CD4-positive, CD25-positive, alpha-beta regulatory T cell (primary cell): ENCODE measurements at regions not wholly inside any gene's neighbourhood (a gene's known extent, or its start where the extent isn't known, plus 50 kb on each side); places are given as distances from the start of the nearest gene placed in this dataset.
"Not testable (repeated sequence)": the region's sequence is repeated elsewhere in the genome, so short reads cannot be mapped to it uniquely, and the experiment has no call there.

ENCODE experiments used
- ATAC-seq, 2 donors: fragments of 150-1000 bp; cut with Tn5 transposase; one replicate each; pipeline ENCODE4 v1.10.0; 2021; ENCODE audit warnings: low read depth in 2 of 2, moderate number of reproducible peaks in 2 of 2, moderate library complexity in 1 of 2
- DNase-seq, 3 donors: peaks; one replicate each; pipeline versions ENCODE4 v3.0.0 to v3.0.0-alpha.2; 2012 to 2022; ENCODE audit warnings: mixed read lengths in 1 of 3
- H3K27ac ChIP-seq: one replicate; pipeline ENCODE4 v1.7.0; 2013; ENCODE audit warnings: mild to moderate bottlenecking, low read length; ENCODE audit not compliant: insufficient read depth, poor library complexity, severe bottlenecking
- H3K27me3 ChIP-seq: one replicate; pipeline ENCODE4 v1.7.0; 2013; ENCODE audit warnings: low read length; ENCODE audit not compliant: control insufficient read depth, insufficient read depth
- H3K36me3 ChIP-seq: one replicate; pipeline ENCODE4 v1.7.0; 2013; ENCODE audit warnings: mild to moderate bottlenecking, low read length, moderate library complexity; ENCODE audit not compliant: control insufficient read depth, insufficient read depth
- H3K4me1 ChIP-seq: 2 replicates; pipeline ENCODE4 v1.7.0; 2013; ENCODE audit warnings: mild to moderate bottlenecking, low read length; ENCODE audit not compliant: insufficient read depth, control insufficient read depth, poor library complexity, severe bottlenecking
- H3K4me3 ChIP-seq: one replicate; pipeline ENCODE4 v1.7.0; 2013; ENCODE audit warnings: low read depth, mild to moderate bottlenecking, low read length, moderate library complexity
- H3K9me3 ChIP-seq, 2 experiments: 1 replicate in 1 of 2; 2 replicates in 1 of 2; pipeline ENCODE4 v1.7.0; 2013; ENCODE audit warnings: low read length in 2 of 2, mild to moderate bottlenecking in 1 of 2, moderate library complexity in 1 of 2; ENCODE audit not compliant: control insufficient read depth in 2 of 2
- H3K27ac Mint-ChIP-seq, 3 donors: one replicate each; pipeline ENCODE4 v1.8.0; 2020 to 2022; ENCODE audit warnings: mild to moderate bottlenecking in 3 of 3, mixed read lengths in 3 of 3, moderate library complexity in 2 of 3
- H3K27me3 Mint-ChIP-seq: one replicate; pipeline ENCODE4 v1.8.0; 2022; ENCODE audit warnings: mild to moderate bottlenecking, mixed read lengths
- H3K36me3 Mint-ChIP-seq: one replicate; pipeline ENCODE4 v1.8.0; 2020; ENCODE audit warnings: mixed read lengths
- H3K4me1 Mint-ChIP-seq, 4 donors: one replicate each; pipeline ENCODE4 v1.8.0; 2020 to 2022; ENCODE audit warnings: mixed read lengths in 4 of 4, mild to moderate bottlenecking in 1 of 4
- H3K4me3 Mint-ChIP-seq, 4 donors: one replicate each; pipeline ENCODE4 v1.8.0; 2020 to 2022; ENCODE audit warnings: mild to moderate bottlenecking in 4 of 4, mixed read lengths in 4 of 4, moderate library complexity in 3 of 4
- H3K9me3 Mint-ChIP-seq, 7 donors: one replicate each; pipeline ENCODE4 v1.8.0; 2020 to 2022; ENCODE audit warnings: mixed read lengths in 7 of 7, mild to moderate bottlenecking in 3 of 7, moderate library complexity in 2 of 7

GRCh38 chr18:60918862-60919261, 414.4 kb upstream of the CDH20 start:
- H3K36me3 ChIP-seq, H3K27me3 ChIP-seq, DNase-seq, H3K4me3 Mint-ChIP-seq, ATAC-seq, H3K36me3 Mint-ChIP-seq, H3K4me1 ChIP-seq, H3K4me1 Mint-ChIP-seq, H3K9me3 Mint-ChIP-seq, H3K27me3 Mint-ChIP-seq, H3K27ac Mint-ChIP-seq, H3K27ac ChIP-seq, H3K4me3 ChIP-seq, H3K9me3 ChIP-seq: not testable (repeated sequence)

DNA sequence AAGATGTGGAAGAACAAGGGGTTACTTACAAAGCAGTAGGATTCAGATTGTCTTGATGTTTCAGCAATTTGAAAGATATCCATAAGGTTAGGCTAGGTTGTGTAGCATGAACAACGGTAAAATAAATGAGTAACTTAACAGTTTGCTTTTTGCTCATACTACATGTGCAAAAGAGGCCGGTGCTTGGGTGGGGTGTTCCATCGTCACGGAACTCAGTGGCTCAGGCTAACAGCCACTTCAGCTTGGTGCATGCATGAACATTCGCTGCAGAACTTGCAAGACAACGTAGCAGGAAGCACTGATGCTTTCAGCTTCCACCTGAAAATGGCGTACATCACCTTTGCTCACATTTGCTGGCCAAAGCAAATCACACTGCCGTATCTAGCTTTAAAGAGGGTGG, 407.3 kb upstream of the CDH20 start:
- H3K4me1 Mint-ChIP-seq, result no peaks in the 10 kb centered on the region
- no peaks in the 10 kb centered on the region for H3K36me3 Mint-ChIP-seq
- H3K9me3 Mint-ChIP-seq, result peaks cover 0 to 24% (median 6%) of the 10 kb centered on the region in 7 donors
- no peak overlapping the region for H3K27ac ChIP-seq
- no peaks in the 10 kb centered on the region for H3K27me3 Mint-ChIP-seq
- DNase-seq (no peak), ATAC-seq (no peak)
- no peak overlapping the region for H3K27ac Mint-ChIP-seq
- H3K9me3 ChIP-seq, result peaks cover 0 to 2% of the 10 kb centered on the region in 2 experiments
- H3K4me1 ChIP-seq, result no peaks in the 10 kb centered on the region
- no peaks in the 10 kb centered on the region for H3K36me3 ChIP-seq
- no peak overlapping the region for H3K4me3 Mint-ChIP-seq
- no peak overlapping the region for H3K4me3 ChIP-seq
- H3K27me3 ChIP-seq, result no peaks in the 10 kb centered on the region

DNA sequence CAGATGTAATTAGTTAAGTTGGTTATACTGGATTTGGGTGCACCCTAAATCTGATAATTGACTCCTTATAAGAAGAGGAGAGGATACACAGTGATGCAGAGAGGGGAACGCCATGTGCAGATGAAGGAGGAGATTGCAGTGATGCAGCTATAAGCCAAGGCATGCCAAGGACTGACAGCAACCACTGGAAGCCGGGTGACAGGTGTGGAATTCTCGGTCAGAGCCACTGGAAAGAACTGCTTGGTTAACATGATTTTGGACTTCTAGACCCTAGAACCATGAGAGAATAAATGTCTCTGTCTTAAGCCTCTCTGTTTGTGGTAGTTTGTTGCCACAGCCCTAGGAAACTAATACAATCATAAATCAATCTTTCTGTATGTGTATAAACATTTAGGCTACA, 403.3 kb upstream of the CDH20 start:
- no peak for DNase-seq
- H3K27ac ChIP-seq, result no peak overlapping the region

GRCh38 chr18:60935041-60935910, 398.0 kb upstream of the CDH20 start:
- Mint-ChIP-seq H3K4me3 (no peak overlapping the region), H3K36me3 (no peaks in the 10 kb centered on the region), H3K9me3 (peaks cover 4 to 10% (median 6%) of the 10 kb centered on the region in 7 donors), H3K4me1 (no peaks in the 10 kb centered on the region), H3K27ac (no peak overlapping the region), H3K27me3 (no peaks in the 10 kb centered on the region)
- DNase-seq, result no peak
- Histone ChIP-seq H3K36me3 (no peaks in the 10 kb centered on the region), H3K27me3 (no peaks in the 10 kb centered on the region), H3K9me3 (no peaks in the 10 kb centered on the region), H3K4me3 (no peak overlapping the region), H3K4me1 (no peaks in the 10 kb centered on the region), H3K27ac (no peak overlapping the region)
- no peak for ATAC-seq

More for the DNA sequence above, 403.3 kb upstream of the CDH20 start:
- no peak for ATAC-seq
- Mint-ChIP-seq H3K4me1 (no peaks in the 10 kb centered on the region), H3K36me3 (no peaks in the 10 kb centered on the region), H3K27me3 (no peaks in the 10 kb centered on the region), H3K9me3 (peaks cover 2 to 21% (median 9%) of the 10 kb centered on the region in 7 donors), H3K27ac (no peak overlapping the region), H3K4me3 (no peak overlapping the region)
- Histone ChIP-seq H3K4me1 (no peaks in the 10 kb centered on the region), H3K4me3 (no peak overlapping the region), H3K36me3 (no peaks in the 10 kb centered on the region), H3K27me3 (no peaks in the 10 kb centered on the region), H3K9me3 (peaks cover 0 to 2% of the 10 kb centered on the region in 2 experiments)

GRCh38 chr18:60936101-60936500, 397.1 kb upstream of the CDH20 start:
- no peaks in the 10 kb centered on the region for H3K36me3 Mint-ChIP-seq
- no peaks in the 10 kb centered on the region for H3K27me3 ChIP-seq
- no peak overlapping the region for H3K27ac Mint-ChIP-seq
- H3K27me3 Mint-ChIP-seq, result no peaks in the 10 kb centered on the region
- ATAC-seq, result no peak
- no peaks in the 10 kb centered on the region for H3K4me1 ChIP-seq
- no peak for DNase-seq
- H3K9me3 Mint-ChIP-seq, result peaks cover 2 to 8% (median 5%) of the 10 kb centered on the region in 7 donors
- H3K4me3 Mint-ChIP-seq, result no peak overlapping the region
- H3K9me3 ChIP-seq, result no peaks in the 10 kb centered on the region
- H3K4me1 Mint-ChIP-seq, result no peaks in the 10 kb centered on the region
- no peak overlapping the region for H3K27ac ChIP-seq
- no peak overlapping the region for H3K4me3 ChIP-seq
- H3K36me3 ChIP-seq, result no peaks in the 10 kb centered on the region

DNA sequence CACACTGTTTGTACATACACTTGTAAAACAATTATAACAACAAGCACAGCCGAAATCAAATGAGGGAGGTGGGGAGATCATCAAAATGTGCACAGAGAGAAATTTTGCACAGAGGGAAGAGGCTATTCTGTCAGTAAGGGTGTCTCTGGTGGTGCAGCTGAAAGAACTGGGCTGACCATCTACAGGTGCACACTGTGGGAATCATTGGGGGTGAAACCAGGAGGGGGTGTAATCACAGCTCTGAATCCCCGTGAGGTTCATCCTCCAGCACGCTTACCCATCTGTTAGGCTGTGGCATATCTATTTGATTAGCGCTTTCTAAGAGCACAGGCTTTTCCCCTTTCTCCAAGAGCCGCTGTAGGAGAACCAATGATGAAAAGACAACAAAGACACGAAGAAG, 389.9 kb upstream of the CDH20 start:
- no peaks in the 10 kb centered on the region for H3K36me3 Mint-ChIP-seq
- Histone ChIP-seq H3K27ac (no peak overlapping the region), H3K4me1 (no peaks in the 10 kb centered on the region), H3K27me3 (no peaks in the 10 kb centered on the region), H3K4me3 (no peak overlapping the region), H3K36me3 (no peaks in the 10 kb centered on the region), H3K9me3 (no peaks in the 10 kb centered on the region)
- H3K4me3 Mint-ChIP-seq, result no peak overlapping the region
- H3K4me1 Mint-ChIP-seq, result no peaks in the 10 kb centered on the region
- no peak for ATAC-seq
- DNase-seq, result no peak
- peaks cover 3 to 20% (median 7%) of the 10 kb centered on the region in 7 donors for H3K9me3 Mint-ChIP-seq
- H3K27ac Mint-ChIP-seq, result no peak overlapping the region
- no peaks in the 10 kb centered on the region for H3K27me3 Mint-ChIP-seq

GRCh38 chr18:60950634-60951033, 382.6 kb upstream of the CDH20 start:
- no peaks in the 10 kb centered on the region for H3K9me3 ChIP-seq
- no peak overlapping the region for H3K4me3 Mint-ChIP-seq
- H3K27me3 ChIP-seq, result no peaks in the 10 kb centered on the region
- H3K4me1 ChIP-seq, result no peaks in the 10 kb centered on the region
- no peak overlapping the region for H3K27ac ChIP-seq
- H3K36me3 Mint-ChIP-seq, result no peaks in the 10 kb centered on the region
- H3K36me3 ChIP-seq, result no peaks in the 10 kb centered on the region
- no peaks in the 10 kb centered on the region for H3K27me3 Mint-ChIP-seq
- H3K9me3 Mint-ChIP-seq, result peaks cover 0 to 9% (median 0%) of the 10 kb centered on the region in 7 donors
- no peak overlapping the region for H3K27ac Mint-ChIP-seq
- no peaks in the 10 kb centered on the region for H3K4me1 Mint-ChIP-seq
- ATAC-seq (no peak), DNase-seq (no peak)
- H3K4me3 ChIP-seq, result no peak overlapping the region

DNA sequence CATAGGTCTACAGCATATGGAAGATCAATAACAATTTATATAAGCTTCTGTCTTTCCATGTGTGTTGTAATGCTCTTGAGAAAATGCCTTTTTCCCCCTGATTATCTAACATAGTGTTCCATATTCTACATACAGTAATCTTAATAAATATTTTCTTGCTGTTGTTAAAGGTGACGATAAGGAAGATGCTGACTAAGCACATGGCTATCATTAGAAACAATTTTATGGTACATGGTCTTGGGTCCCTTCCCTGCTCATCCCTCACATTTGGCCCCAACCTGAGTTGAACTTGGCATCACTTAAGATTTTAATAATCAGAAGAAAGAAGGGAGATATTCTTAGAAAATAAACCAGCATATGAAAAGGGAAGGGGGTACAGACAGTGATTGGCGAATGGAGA, 382.1 kb upstream of the CDH20 start:
- H3K27me3 Mint-ChIP-seq, result no peaks in the 10 kb centered on the region
- Histone ChIP-seq H3K4me1 (no peaks in the 10 kb centered on the region), H3K4me3 (no peak overlapping the region), H3K36me3 (no peaks in the 10 kb centered on the region), H3K27ac (no peak overlapping the region), H3K9me3 (no peaks in the 10 kb centered on the region), H3K27me3 (no peaks in the 10 kb centered on the region)
- DNase-seq, result no peak
- no peak for ATAC-seq
- no peak overlapping the region for H3K27ac Mint-ChIP-seq
- no peaks in the 10 kb centered on the region for H3K36me3 Mint-ChIP-seq
- no peaks in the 10 kb centered on the region for H3K4me1 Mint-ChIP-seq
- no peak overlapping the region for H3K4me3 Mint-ChIP-seq
- peaks cover 0 to 7% (median 0%) of the 10 kb centered on the region in 7 donors for H3K9me3 Mint-ChIP-seq
